Tongue (tissue), 1 donor: ENCODE measurements at regions not wholly inside any gene's neighbourhood (a gene's known extent, or its start where the extent isn't known, plus 50 kb on each side); places are given as distances from the start of the nearest gene placed in this dataset.
A peak's percentile ranks its signal among the peaks of the same experiment; 100 is the strongest.
"Not testable (repeated sequence)": the region's sequence is repeated elsewhere in the genome, so short reads cannot be mapped to it uniquely, and the experiment has no call there.

Experiments used
- DNase-seq: peaks from one replicate; pipeline ENCODE4 v3.0.0-alpha.2; 2015

- peak; percentile 71 for DNase-seq
Measured at GRCh38 chr21:32940079-32941014, 85.4 kb upstream of the OLIG2 start.

- DNase-seq: no peak
Measured at GRCh38 chr21:32941263-32941662, 84.5 kb upstream of the OLIG2 start.

GRCh38 chr21:32946654-32947053 lies 79.1 kb upstream of the OLIG2 start:
- DNase-seq: no peak

GRCh38 chr21:32947736-32948135 lies 78.0 kb upstream of the OLIG2 start:
- no peak for DNase-seq

- DNase-seq: no peak
Measured at GRCh38 chr21:32949701-32950100, 76.0 kb upstream of the OLIG2 start.

- no peak for DNase-seq
Measured at GRCh38 chr21:32951041-32951440, 74.7 kb upstream of the OLIG2 start.

GRCh38 chr21:32954353-32954752 lies 71.4 kb upstream of the OLIG2 start:
- no peak for DNase-seq

GRCh38 chr21:32955311-32956060 lies 70.2 kb upstream of the OLIG2 start:
- DNase-seq: peak; percentile 16

GRCh38 chr21:32956061-32956656 lies 69.6 kb upstream of the OLIG2 start:
- no peak for DNase-seq

GRCh38 chr21:32957545-32957944 lies 68.2 kb upstream of the OLIG2 start:
- no peak for DNase-seq

- peak; percentile 56 for DNase-seq
Measured at GRCh38 chr21:32958288-32959002, 67.3 kb upstream of the OLIG2 start.

- DNase-seq: peak; percentile 3
Measured at GRCh38 chr21:32962268-32962667, 63.5 kb upstream of the OLIG2 start.

GRCh38 chr21:32965129-32965680 lies 60.5 kb upstream of the OLIG2 start:
- no peak for DNase-seq

- DNase-seq: no peak
Measured at GRCh38 chr21:32966120-32966519, 59.6 kb upstream of the OLIG2 start.

GRCh38 chr21:32968103-32968502 lies 57.6 kb upstream of the OLIG2 start:
- not testable (repeated sequence) for DNase-seq

- no peak for DNase-seq
Measured at GRCh38 chr21:32974653-32975052, 51.1 kb upstream of the OLIG2 start.

- DNase-seq: no peak
Measured at GRCh38 chr21:32975811-32976431, 49.8 kb upstream of the OLIG2 start.
